ENCODE measurements at regions not wholly inside any gene's neighbourhood (a gene's known extent, or its start where the extent isn't known, plus 50 kb on each side); places are given as distances from the start of the nearest gene placed in this dataset.

- Histone ChIP-seq H3K23ac (ENCODE audit: insufficient read length) (no peak overlapping the region), H3K56ac (replicated peaks; ENCODE audit: insufficient read length, low read depth, low read length) (no peak overlapping the region), H2BK5ac (ENCODE audit: low read depth, low read length) (no peak overlapping the region), H3K79me2 (ENCODE audit: control insufficient read depth in 1 of 2, insufficient read depth in 2 of 2, low read length in 2 of 2) (no peaks in the 10 kb centered on the region), H3K4me1 (replicated peaks in 1 of 4; ENCODE audit: control insufficient read depth in 3 of 4, insufficient read depth in 4 of 4, low read length in 3 of 4) (peaks cover 0 to 4% (median 1%) of the 10 kb centered on the region in 4 experiments; a peak in 1 of 7 replicates), H2AFZ (ENCODE audit: low read length) (no peak overlapping the region), H4K20me1 (replicated peaks in 1 of 2; ENCODE audit: control insufficient read depth in 1 of 2, insufficient read depth in 2 of 2, low read length in 2 of 2) (no peaks in the 10 kb centered on the region), H2BK15ac (ENCODE audit: low read length) (no peak overlapping the region), H3K4me2 (ENCODE audit: insufficient read depth in 1 of 2, low read depth in 2 of 2, low read length in 2 of 2) (no peak overlapping the region), H4K91ac (replicated peaks; ENCODE audit: insufficient read length, low read length) (no peak overlapping the region), H3K36me3 (ENCODE audit: control insufficient read depth in 2 of 4, insufficient read depth in 4 of 4, low read length in 3 of 4) (no peaks in the 10 kb centered on the region), H3K9ac (replicated peaks in 1 of 4; ENCODE audit: extremely low read depth in 1 of 4, low read depth in 3 of 4, low read length in 3 of 4) (no peak overlapping the region), H2BK20ac (ENCODE audit: low read length) (no peak overlapping the region), H3K23me2 (ENCODE audit: low read depth, low read length) (no peaks in the 10 kb centered on the region), H3K4me3 (ENCODE audit: extremely low read depth in 1 of 4, insufficient read depth in 2 of 4, low read depth in 3 of 4, low read length in 4 of 4) (no peak overlapping the region), H2AK5ac (ENCODE audit: low read depth, low read length) (no peak overlapping the region), H3K27ac (ENCODE audit: low read depth, low read length) (no peak overlapping the region), H2BK120ac (replicated peaks; ENCODE audit: low read depth, low read length) (no peak overlapping the region), H4K8ac (ENCODE audit: extremely low read depth, insufficient read depth, low read length) (no peak overlapping the region), H2BK12ac (ENCODE audit: low read depth, low read length) (no peak overlapping the region), H3K4ac (replicated peaks; ENCODE audit: insufficient read length, low read depth, low read length) (no peak overlapping the region), H4K5ac (ENCODE audit: insufficient read length, low read depth, low read length) (no peak overlapping the region), H3K18ac (ENCODE audit: extremely low read depth, low read length) (no peak overlapping the region), H3K27me3 (replicated peaks in 1 of 4; ENCODE audit: control insufficient read depth in 3 of 4, extremely low read depth in 1 of 4, insufficient read depth in 3 of 4, low read length in 3 of 4) (no peaks in the 10 kb centered on the region), H3K14ac (ENCODE audit: insufficient read length) (no peak overlapping the region), H3K9me3 (ENCODE audit: insufficient read depth in 2 of 2, low read depth in 1 of 2, low read length in 1 of 2) (peaks cover 0 to 4% of the 10 kb centered on the region in 2 experiments; a peak in 1 of 4 replicates), H3K79me1 (ENCODE audit: low read depth, low read length) (no peaks in the 10 kb centered on the region)
- DNase-seq (ENCODE audit: low read depth in 1 of 2, low spot score in 2 of 2) (no peak), FAIRE-seq (no peak)
- ChIA-PET POLR2A (ENCODE audit: partially characterized antibody) (interaction anchor here (0.6 kb wide), 1 partner anchor 122 kb away, joined by 3 read pairs; no protein-coding TSS in a partner anchor), CTCF (ENCODE audit: partially characterized antibody) (interaction anchor here (0.5 to 1.1 kb wide), 4 partner anchors 33 to 157 kb away, joined by 3 to 6 read pairs (median 3); no protein-coding TSS in a partner anchor)
- TF ChIP-seq CBX5 (IDR thresholded peaks at IDR 0.05; ENCODE audit: low read depth, low read length) (no peak), E2F6 (IDR thresholded peaks at IDR 0.05) (no peak), TEAD4 (IDR thresholded peaks at IDR 0.05; ENCODE audit: low read depth, low read length) (no peak), ATF2 (IDR thresholded peaks at IDR 0.05; ENCODE audit: low read length) (no peak)
- 79% methylated on average over 7 of the region's 7 CpGs; no CpG with 5 or more reads in 1 of the 2 experiments for WGBS, 2 experiments (ENCODE audit: extremely low coverage in 1 of 2, insufficient coverage in 1 of 2, insufficient read length in 1 of 2, insufficient replicate concordance in 2 of 2, low coverage in 1 of 2, low lambda C conversion rate in 2 of 2, missing lambda C conversion rate in 1 of 2)
These were observed 214.2 kb downstream of the SUDS3 start for GRCh38 chr12:118590406-118591150.
